HG03520 (cell line): ENCODE measurements at regions not wholly inside any gene's neighbourhood (a gene's known extent, or its start where the extent isn't known, plus 50 kb on each side); places are given as distances from the start of the nearest gene placed in this dataset.

Source experiments
- ATAC-seq: cut with Tn5 transposase; IDR thresholded peaks from one replicate; pipeline ENCODE4 v1.9.1; 2021; ENCODE audit warnings: mild to moderate bottlenecking, moderate library complexity; ENCODE audit not compliant: unreplicated experiment

DNA sequence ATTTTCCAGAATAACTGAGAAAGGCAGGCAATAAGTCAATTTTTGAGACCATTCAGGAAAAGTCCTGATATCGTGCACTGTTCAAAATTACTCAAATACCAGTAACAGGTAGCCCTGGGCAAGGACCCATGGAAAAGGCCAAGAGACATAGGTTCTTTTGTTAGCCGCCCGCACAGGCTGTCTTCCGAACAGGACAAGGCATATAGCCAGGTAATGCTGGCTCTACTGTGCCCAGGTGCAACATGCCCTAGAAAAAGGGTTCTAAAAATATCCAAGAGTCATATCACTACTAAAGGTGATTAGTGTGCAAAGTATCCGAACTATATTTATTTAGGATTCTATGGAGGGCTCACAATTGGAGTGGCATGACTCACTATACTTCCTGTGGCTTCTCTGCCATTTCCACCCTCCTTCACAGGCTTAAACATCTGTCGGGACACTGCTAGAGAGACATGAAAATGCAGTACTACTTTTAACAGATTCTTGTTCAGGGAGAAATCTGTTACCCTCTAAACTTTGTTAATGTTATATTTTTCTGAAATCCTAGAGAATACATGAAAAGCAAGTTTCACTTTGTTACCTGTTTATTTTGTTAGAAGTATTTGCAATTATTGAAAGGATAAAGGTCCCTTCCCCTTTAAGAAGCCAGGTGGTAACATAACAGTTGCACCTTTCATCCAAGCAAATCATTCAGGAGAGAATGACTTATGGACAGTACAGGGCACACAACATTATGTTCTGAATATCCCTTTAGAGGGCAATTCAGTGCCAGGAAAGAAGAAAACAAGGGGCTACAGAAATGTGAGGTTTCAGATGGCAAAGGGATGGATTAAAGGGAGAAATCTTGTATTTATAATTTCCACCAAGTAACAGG lies 293.3 kb upstream of the THBS1 start:
- ATAC-seq, result no peak

DNA sequence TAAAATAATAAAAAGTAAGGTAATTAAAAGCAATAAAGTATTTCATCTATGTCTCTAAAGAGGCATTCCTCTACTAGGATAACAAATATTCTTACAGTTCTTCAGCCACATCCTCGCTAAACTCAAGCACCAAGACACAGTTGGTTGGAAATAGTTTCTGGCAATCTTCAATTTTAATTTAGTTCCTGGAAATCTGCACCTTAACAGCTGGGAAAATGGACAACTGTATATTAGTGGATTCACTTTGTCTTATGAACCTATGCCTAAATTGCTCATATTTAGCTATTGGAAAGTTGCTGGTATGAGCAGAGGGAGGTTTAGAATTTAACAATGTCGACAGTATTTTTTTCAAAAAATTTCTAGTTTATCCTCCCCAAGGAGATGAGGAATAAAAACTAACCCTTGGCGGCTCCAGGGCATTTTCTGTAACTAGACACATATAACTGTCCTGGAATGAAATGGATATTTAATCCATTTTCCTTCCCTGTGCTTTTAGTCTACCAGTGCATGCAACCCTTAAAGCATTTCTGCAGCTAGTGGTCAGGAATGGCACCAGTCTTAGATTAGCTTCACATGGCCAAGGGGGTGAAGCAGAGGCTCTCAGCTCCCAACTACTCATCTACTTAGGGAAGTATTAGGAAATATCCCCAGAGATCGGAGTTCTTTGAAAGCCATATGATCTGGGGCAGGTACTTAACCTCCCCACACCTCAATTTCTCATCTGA lies 290.0 kb upstream of the THBS1 start:
- no peak for ATAC-seq

DNA sequence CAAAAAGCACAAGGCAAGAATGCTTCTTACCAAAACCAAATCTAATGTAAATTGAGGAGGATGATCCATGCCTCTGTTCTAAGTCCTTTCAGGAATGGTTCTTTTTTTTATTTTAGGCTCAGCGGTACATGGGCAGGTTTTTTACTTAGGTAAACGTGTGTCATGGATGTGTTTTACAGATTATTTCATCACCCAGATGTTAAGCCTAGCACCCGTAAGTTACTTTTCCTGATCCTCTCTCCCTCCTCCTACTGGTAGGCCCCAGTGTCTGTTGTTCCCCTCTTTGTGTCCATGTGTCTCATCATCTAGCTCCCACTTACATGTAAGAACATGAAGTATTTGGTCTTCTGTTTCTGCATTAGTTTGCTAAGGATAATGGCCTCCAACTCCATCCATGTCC lies 289.2 kb upstream of the THBS1 start:
- no peak for ATAC-seq

DNA sequence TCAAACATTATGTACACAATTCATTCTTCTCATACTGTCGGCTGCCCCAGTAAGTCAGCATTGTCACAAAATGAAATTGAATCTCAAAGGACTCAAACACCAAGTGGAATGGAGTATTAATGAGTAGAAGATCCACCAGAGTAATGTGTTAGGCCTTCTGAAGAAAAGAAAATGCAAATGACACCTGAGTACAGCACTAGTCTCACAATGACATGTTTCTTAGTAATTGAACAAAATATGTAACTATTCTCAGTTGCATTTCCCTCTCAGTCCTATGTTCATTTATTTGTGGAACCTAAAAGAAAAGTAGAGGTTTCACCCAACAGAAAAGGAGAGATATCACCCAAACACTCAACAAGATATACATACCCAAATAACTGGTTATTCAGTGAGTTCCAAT lies 283.9 kb upstream of the THBS1 start:
- peak; percentile 75 for ATAC-seq

DNA sequence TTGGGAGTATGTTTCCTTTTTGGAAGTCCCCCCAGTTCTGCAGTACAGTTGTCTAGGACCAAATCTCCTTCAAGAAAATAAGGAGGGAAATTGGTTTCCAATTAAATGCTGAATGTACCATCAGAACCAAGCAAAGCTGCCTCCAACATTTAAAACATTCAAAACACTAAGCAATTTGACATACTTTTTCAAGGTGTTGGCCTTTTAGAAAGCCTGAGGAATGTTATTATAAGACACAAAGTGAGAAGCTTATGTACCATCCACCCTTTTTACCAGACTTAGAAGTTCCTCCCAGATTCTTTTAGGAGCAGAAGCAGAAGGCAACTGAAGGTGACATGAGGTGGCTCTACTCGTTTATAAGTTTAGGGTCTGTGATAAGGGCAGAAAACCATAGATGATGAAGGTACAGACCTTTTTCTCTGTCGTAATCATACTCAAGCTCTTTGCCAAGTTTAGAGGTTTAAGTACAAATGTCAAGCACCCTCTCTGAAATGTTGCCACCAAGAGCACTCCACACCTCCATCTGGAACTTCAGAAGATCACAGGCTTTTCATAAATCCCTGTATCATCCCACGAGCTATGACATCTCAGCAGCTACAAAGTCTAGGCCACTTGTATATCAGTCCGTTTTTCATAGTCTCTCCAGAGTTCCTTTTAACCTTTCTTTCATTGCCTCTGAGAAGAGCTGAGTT lies 282.5 kb upstream of the THBS1 start:
- ATAC-seq, result no peak

DNA sequence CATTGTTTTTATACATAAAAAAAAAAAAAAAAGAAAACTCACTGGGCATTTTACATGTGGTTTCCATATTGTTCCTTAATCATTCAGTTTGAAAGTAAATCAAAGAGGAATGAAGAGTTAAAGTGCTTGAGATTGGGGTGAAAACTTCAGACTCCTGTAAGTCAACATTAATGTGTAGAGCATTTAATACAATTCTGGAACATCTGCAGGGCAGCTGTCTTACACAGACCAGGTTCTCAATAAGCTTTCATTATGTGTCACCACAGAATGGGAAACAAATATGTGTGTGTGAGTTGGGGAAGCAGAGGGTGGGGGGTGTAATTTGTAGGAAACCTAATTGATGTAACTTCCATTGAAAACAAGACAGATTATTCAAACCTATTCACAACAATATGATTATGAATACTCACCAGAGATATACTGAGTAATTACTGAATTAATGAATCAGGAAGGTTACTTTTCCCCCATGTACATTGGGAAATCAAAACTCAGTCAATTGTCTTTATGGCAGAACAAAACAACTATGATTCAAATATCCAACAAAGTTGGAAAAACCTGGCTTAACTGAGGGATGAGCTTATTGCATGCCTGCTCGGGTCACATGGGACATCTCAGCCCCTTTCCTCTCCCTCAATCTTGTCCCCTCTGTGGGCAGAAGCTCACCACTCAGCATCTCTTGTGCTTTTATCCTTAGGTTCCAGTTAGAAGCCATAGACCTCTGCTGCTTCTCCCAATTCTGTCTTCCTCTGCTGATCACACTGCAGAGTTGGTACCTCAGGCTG lies 281.2 kb upstream of the THBS1 start:
- no peak for ATAC-seq

DNA sequence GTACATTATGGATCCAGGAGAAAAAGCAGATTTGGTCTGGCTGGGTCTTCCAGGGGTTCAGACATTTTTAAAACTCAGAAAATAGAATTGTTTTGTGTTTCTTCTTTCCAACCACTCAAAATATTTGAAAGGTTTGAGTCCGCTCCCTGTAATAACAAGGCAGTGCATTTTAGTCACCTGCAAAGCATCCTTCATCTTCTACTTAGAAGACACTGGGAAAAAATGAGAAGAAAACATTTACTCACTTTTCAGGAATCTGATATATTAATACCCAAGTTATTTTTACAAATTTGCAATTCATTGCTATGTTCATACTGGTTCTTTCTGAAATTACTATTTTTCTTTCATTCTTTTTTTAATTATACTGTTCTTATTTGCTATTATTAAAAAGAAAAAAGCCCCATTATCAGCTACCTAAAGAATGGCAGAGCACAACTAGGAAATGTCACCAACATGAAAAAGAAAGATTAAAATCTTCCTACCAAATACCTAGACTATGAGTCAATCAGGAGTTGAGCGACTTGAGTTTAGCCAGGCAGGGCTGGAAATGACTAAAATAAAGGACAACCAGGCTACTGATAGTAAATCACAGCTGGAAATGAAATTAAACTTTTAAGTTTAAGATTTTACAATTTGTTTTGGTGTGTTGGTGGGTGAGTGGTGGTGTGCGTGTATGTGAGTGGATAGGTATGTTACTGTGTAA lies 280.3 kb upstream of the THBS1 start:
- ATAC-seq, result no peak

DNA sequence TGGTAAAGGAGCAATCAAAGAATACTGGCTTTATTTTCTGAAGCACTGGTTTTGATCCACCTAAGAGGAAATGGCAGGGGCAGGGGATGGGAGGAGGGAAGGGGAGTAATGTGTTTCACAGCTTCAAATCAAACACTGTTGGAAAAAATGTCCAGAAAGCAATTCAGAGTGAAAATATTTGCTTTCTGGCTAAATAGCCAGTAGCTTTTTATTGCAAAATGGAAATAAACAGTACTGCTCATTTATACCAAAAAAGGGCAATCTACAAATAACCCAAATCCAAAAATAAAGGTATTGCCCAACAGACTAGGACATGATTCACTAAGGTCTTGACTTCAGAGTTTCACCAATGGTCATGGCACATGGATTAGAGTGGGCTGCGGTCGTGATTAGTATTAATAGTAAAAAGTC lies 279.3 kb upstream of the THBS1 start:
- ATAC-seq, result no peak

DNA sequence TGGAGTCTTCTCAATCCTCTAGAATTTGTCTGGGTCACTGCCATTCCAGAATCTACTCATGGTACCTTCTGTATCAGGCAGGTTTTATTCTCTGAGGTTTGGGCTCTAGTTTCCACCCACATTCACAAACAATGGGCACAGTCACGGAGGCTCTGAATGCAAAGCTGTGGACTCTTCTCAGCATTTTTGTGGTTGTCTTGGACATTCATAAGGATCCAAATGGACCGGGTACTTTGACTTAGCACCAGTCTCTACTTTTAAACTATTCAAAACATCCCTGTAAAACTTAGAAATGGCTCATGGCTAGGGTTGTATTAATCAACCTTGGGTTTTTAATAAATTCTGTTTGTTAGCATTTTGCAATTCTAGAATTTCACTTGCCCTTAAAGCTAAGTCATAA lies 277.9 kb upstream of the THBS1 start:
- no peak for ATAC-seq

DNA sequence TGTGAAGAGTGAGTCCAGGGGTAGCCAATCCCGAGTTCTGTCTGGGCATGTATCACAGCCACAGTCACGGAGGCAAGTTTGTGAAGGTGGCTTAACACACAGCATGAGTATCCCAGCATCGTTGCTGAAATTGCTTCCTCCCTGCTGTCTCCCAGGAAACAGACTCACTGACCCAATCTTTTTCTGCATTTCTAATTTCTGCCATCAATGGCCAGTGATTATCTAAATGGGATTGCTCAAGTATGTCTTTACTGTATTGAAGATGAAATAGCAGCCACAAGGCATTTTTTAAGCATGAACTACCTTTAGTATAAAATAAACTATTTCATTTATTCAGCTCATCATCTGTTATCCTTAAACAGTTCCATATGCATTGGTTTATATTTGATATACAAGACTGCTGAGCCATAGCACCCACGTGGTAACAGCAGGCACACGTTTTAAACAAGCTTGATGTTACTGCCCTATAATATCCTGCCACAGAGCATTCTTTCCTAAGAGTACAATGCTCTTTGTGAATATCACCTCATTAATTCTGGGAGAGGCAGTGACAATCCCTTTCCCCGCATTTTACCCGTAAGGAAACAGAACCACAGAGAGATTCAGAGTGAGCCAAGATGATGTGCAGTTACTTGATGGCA lies 276.6 kb upstream of the THBS1 start:
- ATAC-seq, result no peak

DNA sequence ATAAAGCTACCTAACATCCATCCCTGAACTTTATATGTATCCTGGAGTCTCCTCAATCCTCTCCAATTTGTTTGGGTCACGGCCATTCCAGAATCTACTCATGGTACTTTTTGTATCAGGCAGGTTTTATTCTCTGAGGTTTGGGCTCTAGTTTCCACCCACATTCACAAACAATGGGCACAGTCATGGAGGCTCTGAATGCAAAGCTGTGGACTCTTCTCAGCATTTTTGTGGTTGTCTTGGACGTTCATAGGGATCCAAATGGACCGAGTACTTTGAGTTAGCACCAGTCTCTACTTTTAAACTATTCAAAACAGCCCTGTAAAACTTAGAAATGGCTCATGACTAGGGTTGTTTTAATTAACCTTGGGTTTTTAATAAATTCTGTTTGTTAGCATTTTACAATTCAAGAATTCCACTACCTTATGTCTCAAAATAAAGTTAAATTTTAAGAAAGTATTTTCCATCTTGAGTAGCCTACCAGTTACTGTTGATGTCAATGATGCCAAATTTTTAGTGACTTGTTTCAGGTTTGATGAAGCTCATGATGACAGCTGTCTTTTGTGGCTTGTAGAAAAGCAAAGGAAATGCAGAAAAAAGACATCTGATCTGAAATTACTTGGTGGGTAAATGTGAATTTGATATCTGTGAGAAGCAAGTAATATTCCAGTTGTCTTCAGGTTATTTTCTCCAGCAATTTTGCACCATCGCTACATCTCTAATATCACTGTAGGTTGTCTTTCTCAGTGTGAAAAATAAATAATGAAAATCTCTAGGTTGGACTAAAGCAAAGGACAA lies 275.7 kb upstream of the THBS1 start:
- ATAC-seq, result no peak

DNA sequence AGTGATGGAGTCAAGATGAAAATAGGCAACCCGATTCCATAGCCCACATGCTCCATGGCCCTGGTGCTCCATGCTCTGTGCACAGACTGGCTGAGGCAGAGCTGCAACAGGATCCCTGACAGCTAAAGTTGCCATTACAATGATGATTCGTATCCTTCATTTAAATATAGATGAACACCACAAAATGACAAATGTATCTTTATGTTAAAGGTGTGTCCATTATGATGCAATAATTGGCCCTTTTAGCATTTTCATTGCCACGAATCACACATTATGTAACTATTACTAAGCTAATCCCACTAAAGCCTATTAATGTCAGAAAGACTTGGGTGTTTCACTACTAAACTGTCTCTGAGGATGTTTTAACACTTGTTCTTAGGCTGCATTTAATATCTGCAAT lies 270.2 kb upstream of the THBS1 start:
- ATAC-seq, result no peak

DNA sequence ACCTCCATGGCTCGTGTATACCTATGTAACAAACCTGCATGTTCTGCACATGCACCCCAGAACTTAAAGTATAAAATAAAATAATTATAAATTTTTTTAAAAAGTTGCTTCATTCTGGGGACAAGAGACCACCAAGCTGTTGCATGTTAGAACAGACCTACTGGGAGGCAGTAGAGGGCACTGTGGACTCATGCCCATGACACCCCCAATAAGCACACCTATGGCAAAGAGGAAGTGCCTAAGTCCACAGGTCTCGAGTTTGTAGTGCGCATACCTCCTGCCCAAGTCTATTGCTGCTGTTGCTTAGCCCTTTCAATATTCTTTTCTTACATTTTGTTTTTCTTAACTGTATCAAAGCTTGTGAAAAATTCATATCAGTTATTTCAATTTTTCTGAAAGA lies 267.9 kb upstream of the THBS1 start:
- ATAC-seq, result no peak

DNA sequence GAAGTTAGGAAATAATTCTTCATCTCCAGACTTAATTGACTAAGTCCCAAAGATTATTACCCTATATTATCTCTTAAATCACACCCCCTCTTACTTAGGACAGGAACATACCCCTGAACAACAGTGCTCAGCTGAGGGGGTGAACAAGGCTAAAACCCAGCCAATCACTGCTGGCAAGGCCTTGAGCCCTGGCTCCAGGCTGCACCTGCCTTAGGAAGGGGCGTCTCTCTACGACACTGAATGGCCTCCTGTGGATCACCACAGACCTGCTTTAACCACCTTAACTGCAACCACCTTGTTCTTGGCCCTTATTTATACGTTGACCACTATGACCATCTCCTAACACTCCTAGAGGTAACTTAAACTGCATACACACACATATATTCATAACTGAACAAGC lies 267.4 kb upstream of the THBS1 start:
- ATAC-seq, result no peak

DNA sequence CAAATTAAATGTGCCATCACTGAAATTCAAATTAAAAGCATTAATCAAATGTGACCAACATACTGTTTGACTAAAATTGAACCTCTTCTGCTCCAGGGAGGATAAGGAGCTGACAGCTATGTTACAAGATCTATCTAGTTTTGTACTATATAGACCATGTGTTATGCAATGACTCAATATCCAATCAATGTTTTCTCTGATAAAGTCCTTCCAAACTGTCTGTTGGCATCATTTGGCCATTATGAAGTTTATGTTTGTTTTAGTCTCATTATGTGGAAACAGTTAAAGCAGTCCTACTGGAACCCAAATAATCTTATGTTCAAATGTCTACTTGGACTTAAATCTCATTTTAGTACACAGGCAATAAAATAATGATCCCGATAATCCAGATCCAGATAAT lies 267.0 kb upstream of the THBS1 start:
- ATAC-seq, result no peak

DNA sequence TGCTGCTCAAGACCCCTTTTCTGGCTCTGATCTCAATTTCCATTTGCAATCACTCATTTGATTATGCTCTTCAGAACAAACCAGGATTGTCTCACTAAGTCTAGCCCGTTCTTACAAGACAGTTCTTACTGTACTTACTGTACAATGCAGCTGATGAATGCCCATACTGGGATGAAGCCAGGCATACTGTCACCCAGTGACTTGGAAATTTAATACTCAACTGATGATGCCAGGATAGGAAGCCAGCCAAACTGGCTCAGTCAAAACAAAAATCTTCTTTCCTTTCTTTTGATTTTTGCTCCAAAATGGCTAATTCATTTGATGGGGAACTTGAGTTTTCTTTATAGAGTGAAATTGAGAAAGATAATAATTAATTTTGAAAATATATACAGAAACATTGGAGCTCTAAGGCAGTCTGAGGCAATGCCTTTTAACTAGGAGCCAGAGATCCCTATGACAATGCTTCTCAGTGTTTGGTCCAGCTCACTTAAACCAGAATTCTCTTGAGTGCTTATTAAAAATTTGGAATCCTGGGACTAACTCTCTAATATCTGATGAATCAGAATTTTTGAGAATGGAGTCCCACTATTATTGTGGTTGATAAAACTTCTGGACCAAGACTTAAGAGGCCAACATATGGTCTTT lies 265.6 kb upstream of the THBS1 start:
- no peak for ATAC-seq

DNA sequence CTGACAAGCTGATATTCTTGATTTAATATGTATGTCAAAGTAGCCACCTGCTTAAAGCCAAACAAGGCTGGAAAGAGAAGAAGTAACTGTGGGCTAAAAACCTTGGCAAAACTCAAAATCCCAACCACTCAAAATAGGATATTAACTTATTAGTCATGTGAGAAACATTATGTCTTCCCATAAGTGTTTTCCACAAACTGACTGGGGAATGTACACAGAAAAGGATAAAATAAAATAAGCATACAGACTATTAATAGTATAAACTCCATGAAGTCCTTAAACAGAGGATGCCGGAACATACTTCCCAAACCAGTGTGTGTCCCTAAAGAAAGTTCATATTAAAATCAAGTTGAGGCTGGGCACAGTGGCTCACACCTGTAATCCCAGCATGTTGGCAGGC lies 263.7 kb upstream of the THBS1 start:
- no peak for ATAC-seq

DNA sequence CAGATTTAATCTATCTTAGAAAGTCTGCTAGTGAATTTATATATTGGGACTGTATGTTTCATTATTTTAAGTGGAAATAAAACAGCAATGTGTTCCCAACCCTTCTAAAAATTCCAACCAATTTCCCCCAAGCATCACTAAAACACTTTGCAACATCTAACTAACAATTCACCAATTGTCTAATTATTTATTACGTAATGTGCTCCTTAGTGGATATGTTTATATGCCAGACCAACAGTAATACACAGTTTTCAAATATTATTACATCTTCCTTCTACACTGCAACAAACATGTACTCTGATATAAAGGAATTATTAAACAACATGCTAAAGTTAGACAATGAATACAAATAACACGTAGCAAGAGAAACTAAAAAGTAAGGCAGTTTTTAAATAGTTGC lies 262.6 kb upstream of the THBS1 start:
- no peak for ATAC-seq

DNA sequence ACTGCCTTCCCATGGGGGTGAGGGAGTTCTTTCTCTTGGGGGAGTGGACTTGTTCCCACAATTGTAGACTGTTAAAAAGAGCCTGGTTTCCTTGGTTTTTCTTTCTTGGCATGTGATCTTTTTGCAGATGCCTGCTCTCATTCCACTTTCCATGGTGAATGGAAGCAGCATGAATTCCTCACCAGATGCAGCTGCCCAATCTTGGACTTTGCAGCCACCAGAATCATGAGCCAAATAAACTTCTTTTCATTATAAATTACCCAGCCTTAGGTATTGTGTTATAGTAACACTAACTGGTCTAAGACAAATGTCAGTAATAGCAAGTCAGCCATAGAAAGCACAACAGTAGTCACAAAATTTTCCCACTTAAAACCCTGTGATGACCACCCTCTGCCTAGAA lies 260.5 kb upstream of the THBS1 start:
- ATAC-seq, result no peak
